ENCODE measurements at regions not wholly inside any gene's neighbourhood (a gene's known extent, or its start where the extent isn't known, plus 50 kb on each side); places are given as distances from the start of the nearest gene placed in this dataset.

DNA sequence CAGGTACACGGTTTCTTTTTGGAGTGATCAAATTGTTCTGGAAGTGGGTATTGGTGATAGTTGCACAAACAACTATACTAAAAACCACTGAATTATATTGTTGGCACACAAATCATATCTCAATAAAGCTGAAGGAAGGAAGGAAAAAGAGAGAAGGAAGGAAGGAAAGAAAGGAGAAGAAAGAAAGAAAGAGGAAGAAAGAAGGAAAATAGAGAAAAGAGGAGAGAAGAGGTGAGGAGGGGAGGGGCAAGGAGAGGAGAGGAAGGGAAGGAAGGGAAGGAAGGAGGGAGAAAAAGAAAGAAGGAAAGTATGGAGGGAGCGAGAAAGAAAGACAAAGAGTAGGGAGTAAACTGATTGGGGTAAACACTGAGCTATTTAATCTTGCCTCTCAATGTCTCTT, 77.9 kb upstream of the TSC22D2 start:
- no peak for DNase-seq (ENCODE audit: low read depth in 2 of 2)
- TF ChIP-seq, protein P1, sequence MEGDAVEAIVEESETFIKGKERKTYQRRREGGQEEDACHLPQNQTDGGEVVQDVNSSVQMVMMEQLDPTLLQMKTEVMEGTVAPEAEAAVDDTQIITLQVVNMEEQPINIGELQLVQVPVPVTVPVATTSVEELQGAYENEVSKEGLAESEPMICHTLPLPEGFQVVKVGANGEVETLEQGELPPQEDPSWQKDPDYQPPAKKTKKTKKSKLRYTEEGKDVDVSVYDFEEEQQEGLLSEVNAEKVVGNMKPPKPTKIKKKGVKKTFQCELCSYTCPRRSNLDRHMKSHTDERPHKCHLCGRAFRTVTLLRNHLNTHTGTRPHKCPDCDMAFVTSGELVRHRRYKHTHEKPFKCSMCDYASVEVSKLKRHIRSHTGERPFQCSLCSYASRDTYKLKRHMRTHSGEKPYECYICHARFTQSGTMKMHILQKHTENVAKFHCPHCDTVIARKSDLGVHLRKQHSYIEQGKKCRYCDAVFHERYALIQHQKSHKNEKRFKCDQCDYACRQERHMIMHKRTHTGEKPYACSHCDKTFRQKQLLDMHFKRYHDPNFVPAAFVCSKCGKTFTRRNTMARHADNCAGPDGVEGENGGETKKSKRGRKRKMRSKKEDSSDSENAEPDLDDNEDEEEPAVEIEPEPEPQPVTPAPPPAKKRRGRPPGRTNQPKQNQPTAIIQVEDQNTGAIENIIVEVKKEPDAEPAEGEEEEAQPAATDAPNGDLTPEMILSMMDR (IDR thresholded peaks at IDR 0.05; ENCODE audit: low read depth, low read length), result no peak
- no peak overlapping the region for H3K4me3 ChIP-seq (replicated peaks in 1 of 2; ENCODE audit: low read depth in 2 of 2, low read length in 2 of 2)

DNA sequence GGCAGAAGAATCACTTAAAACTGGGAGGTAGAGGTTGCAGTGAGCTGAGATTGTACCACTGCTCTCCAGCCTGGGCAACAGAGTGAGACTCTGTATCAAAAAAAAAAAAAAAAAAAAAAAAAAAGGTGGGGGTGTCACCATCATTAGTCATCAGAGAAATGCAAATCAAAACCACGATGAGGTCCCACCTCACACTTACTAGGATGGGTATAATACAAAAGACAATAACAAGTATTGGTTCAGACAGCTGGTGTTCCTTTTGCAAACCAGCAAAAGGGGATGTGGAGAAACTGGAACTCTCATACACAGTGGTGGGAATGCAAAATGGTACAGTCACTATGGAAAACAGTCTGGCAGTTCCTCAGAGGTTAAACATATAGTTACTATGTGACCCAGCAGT, 78.7 kb upstream of the TSC22D2 start:
- no peak for DNase-seq (ENCODE audit: low read depth in 2 of 2)
- no peak overlapping the region for H3K4me3 ChIP-seq (replicated peaks in 1 of 2; ENCODE audit: low read depth in 2 of 2, low read length in 2 of 2)
- TF ChIP-seq, protein P1 (IDR thresholded peaks at IDR 0.05; ENCODE audit: low read depth, low read length), result no peak

DNA sequence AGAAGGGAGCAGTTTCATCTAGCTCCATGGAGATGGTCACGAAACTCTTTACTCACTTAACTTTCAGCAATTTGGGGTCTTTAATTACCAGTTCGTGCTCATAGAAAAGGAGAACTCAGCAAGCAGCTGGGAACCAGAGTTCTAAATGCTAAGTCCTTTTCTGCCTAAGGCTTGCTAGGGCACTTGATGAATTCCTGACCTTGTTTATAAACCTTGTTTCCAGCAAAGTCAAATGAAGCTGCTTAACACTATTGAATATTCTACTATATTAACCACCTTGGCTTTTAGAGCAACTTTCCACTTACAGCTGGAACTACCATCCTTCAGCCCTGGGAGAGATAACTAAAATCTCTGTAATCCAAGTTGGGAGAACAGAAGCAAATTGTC, 79.5 kb upstream of the TSC22D2 start:
- DNase-seq (ENCODE audit: low read depth in 2 of 2), result no peak
- H3K4me3 ChIP-seq (replicated peaks in 1 of 2; ENCODE audit: low read depth in 2 of 2, low read length in 2 of 2), result no peak overlapping the region
- TF ChIP-seq, protein P1 (IDR thresholded peaks at IDR 0.05; ENCODE audit: low read depth, low read length), result no peak

DNA sequence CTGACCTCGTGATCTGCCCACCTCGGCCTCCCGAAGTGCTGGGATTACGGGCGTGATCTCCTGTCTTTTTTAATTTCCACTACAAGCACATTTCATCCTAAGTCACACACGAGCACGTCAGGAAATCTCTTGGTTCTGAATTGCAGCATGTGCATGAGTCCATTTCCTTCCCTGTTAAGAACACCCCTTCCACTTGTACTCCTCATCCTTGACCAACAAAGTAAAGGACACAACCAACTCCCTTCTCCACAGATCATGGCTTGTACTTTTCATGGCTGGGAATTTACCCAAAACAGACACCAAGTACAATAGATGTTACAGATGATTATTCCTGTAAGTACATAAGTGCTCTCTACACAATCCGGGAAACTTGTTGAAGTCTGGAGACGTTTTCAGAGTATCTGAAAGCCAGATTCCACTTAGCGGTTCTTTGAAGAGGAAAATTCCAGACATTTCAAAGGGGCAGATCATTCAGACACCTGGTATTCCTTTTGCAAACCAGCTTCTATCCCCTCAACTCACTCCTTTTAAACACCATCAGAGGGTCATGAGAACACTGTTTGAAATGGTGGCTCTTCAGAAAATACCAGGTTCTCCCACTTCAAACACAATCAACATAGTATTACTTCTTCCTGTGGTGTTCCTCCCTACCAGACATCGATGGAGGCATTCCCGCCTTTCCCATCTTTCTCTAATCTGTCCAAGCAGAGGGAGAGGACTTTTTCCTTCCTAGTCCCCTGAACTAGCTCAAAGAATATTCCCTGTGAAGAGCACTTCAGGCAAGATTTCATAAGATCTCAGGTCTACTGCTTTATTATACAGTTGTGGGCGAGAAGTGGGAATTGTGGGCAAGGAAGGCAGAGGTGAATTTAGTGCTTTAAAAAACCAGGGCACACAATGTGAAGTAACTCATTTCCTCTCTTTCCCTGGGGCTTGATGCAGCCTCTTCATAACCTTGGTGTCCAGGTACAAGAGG, 80.1 kb upstream of the TSC22D2 start:
- DNase-seq (ENCODE audit: low read depth in 2 of 2), result no peak

DNA sequence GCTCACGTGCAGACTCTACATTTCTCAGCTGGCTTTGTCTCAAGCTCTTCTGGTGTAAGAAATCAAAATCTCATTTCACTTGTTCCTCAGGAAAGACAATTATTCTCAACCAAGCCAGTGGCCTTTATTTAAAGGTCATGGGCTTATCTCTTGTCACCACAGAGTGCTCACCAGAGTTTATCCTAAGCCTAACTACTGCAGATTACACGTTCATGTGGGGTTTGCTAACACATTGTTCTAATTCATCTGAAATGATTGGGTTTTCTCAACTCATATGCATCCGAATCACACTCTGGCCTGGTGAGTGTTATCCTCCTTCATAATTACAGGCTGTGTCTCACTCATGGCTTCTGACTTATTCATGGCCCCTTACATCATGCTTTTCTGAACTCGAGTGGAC, 83.3 kb upstream of the TSC22D2 start:
- no peak overlapping the region for H3K4me3 ChIP-seq (replicated peaks in 1 of 2; ENCODE audit: low read depth in 2 of 2, low read length in 2 of 2)
- no peak for DNase-seq (ENCODE audit: low read depth in 2 of 2)
- TF ChIP-seq, protein P1 (IDR thresholded peaks at IDR 0.05; ENCODE audit: low read depth, low read length), result no peak

More for the DNA sequence above, 80.1 kb upstream of the TSC22D2 start:
- H3K4me3 ChIP-seq (replicated peaks in 1 of 2; ENCODE audit: low read depth in 2 of 2, low read length in 2 of 2), result no peak overlapping the region
- TF ChIP-seq, protein P1 (IDR thresholded peaks at IDR 0.05; ENCODE audit: low read depth, low read length), result no peak

DNA sequence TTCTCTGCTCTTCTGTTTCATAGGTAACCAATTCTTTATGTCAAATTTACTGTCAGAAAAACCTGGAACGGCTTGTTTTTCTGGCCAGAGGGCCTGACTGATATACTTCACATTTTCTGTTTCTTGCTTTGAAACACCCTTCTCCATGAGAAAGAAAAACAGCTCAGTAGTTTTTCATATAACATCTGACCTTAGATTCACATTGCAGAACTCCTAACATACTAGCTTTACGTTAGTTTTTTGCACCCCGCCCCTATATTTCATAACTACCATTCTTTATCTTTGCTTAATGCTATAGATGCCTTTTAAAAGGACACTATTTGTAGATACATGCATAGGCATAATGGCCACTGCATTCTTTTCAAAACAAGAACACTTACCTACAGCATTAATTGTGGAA, 83.9 kb upstream of the TSC22D2 start:
- H3K4me3 ChIP-seq (replicated peaks in 1 of 2; ENCODE audit: low read depth in 2 of 2, low read length in 2 of 2), result no peak overlapping the region
- TF ChIP-seq, protein P1 (IDR thresholded peaks at IDR 0.05; ENCODE audit: low read depth, low read length), result no peak
- no peak for DNase-seq (ENCODE audit: low read depth in 2 of 2)
